Nephron (organoid): ENCODE measurements at regions not wholly inside any gene's neighbourhood (a gene's known extent, or its start where the extent isn't known, plus 50 kb on each side); places are given as distances from the start of the nearest gene placed in this dataset.

Source experiments
- H3K27ac Mint-ChIP-seq, 3 experiments: 2 replicates each; pipeline ENCODE4 v1.8.0; 2020; ENCODE audit warnings: mixed read lengths in 3 of 3, mild to moderate bottlenecking in 2 of 3, moderate library complexity in 1 of 3
- H3K27me3 Mint-ChIP-seq: 2 replicates; pipeline ENCODE4 v1.8.0; 2021; ENCODE audit warnings: low read depth, mild to moderate bottlenecking, moderate library complexity, mixed read lengths
- H3K36me3 Mint-ChIP-seq: 2 replicates; pipeline ENCODE4 v1.8.0; 2020; ENCODE audit warnings: low read depth, mixed read lengths
- H3K4me1 Mint-ChIP-seq: 2 replicates; pipeline ENCODE4 v1.8.0; 2020; ENCODE audit warnings: mixed read lengths
- H3K4me3 Mint-ChIP-seq, 3 experiments: 2 replicates each; pipeline ENCODE4 v1.8.0; 2020; ENCODE audit warnings: mild to moderate bottlenecking in 3 of 3, mixed read lengths in 3 of 3, moderate library complexity in 2 of 3
- H3K9me3 Mint-ChIP-seq: 2 replicates; pipeline ENCODE4 v1.8.0; 2020; ENCODE audit warnings: mixed read lengths
- TF ChIP-seq, protein P1 (sequence below), 3 experiments: fragments of 200-600 bp; sonication (generic); IDR thresholded peaks; one replicate each; pipeline ENCODE4 v1.5.0; 2021; ENCODE audit warnings: antibody characterized with exemption in 3 of 3; ENCODE audit not compliant: unreplicated experiment in 3 of 3

DNA sequence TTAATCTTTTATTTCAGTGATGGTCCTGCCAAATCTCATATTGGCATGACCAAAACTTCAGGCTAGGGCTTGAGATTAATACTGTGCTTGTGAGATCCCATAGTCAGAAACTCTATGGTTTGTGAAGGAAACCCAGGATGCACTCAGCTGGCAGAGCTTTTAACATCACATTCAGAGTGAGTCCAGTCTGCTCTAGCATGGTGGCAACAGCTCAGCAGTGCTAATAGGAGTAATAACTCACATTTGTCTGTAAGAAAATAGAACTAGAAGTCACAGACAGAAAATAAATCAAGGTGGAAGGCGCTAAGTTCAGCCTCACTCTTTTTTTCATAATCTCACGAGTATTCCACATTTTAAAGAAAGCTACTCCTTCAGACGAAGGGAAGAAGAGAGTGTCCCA lies 549.3 kb upstream of the TENM4 start:
- Mint-ChIP-seq H3K27ac (peak overlapping the region; percentile 62 to 84 (median 77)), H3K36me3 (no peaks in the 10 kb centered on the region), H3K4me3 (no peak overlapping the region), H3K4me1 (peaks cover 10% of the 10 kb centered on the region), H3K27me3 (no peaks in the 10 kb centered on the region), H3K9me3 (no peaks in the 10 kb centered on the region)
- TF ChIP-seq, protein P1, sequence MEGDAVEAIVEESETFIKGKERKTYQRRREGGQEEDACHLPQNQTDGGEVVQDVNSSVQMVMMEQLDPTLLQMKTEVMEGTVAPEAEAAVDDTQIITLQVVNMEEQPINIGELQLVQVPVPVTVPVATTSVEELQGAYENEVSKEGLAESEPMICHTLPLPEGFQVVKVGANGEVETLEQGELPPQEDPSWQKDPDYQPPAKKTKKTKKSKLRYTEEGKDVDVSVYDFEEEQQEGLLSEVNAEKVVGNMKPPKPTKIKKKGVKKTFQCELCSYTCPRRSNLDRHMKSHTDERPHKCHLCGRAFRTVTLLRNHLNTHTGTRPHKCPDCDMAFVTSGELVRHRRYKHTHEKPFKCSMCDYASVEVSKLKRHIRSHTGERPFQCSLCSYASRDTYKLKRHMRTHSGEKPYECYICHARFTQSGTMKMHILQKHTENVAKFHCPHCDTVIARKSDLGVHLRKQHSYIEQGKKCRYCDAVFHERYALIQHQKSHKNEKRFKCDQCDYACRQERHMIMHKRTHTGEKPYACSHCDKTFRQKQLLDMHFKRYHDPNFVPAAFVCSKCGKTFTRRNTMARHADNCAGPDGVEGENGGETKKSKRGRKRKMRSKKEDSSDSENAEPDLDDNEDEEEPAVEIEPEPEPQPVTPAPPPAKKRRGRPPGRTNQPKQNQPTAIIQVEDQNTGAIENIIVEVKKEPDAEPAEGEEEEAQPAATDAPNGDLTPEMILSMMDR (IDR thresholded peaks at IDR 0.05; ENCODE audit: unreplicated experiment in 3 of 3) = no peak

DNA sequence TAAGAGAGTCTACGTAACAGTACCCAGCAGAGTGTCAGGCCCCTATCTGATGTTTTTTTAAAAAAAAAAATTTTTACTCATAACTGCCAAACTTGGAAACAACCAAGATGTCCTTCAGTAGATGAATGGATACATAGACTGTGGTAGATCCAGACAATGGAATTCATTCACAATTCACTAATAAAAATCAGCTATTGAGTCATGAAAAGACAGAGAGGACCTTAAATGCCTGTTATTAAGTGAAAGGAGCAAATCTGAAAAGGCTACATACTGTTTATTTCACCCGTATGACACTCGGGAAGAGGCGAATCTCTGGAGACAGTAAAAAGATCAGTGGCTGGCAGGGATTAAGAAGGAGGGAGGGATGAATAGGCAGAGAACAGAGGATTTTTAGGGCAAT lies 541.4 kb upstream of the TENM4 start:
- no peak overlapping the region for H3K4me3 Mint-ChIP-seq
- H3K9me3 Mint-ChIP-seq = no peaks in the 10 kb centered on the region
- no peaks in the 10 kb centered on the region for H3K4me1 Mint-ChIP-seq
- TF ChIP-seq, protein P1 (IDR thresholded peaks at IDR 0.05; ENCODE audit: unreplicated experiment in 3 of 3) = no peak
- no peak overlapping the region for H3K27ac Mint-ChIP-seq
- H3K36me3 Mint-ChIP-seq = no peaks in the 10 kb centered on the region
- H3K27me3 Mint-ChIP-seq = no peaks in the 10 kb centered on the region

DNA sequence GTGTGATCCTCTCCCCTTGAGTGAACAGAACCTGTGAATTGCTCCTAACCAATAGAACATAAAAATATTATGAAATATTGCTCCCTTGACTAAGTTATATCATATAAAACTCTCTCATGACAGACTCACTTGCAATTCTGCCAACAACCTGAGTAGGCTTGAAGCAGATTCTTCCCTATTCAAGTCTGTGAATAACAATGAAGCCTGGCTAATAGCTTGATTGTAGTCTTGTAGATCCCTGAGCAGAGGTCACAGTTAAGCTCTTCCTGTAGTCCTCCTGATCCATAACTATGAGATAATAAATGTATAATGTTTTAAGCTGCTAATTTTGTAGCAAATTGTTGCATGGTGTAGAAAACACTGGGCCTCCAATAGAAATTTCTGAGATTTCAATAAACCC lies 540.1 kb upstream of the TENM4 start:
- TF ChIP-seq, protein P1 (IDR thresholded peaks at IDR 0.05; ENCODE audit: unreplicated experiment in 3 of 3) = no peak
- Mint-ChIP-seq H3K9me3 (no peaks in the 10 kb centered on the region), H3K4me1 (no peaks in the 10 kb centered on the region), H3K36me3 (no peaks in the 10 kb centered on the region), H3K27ac (no peak overlapping the region), H3K27me3 (no peaks in the 10 kb centered on the region), H3K4me3 (no peak overlapping the region)

DNA sequence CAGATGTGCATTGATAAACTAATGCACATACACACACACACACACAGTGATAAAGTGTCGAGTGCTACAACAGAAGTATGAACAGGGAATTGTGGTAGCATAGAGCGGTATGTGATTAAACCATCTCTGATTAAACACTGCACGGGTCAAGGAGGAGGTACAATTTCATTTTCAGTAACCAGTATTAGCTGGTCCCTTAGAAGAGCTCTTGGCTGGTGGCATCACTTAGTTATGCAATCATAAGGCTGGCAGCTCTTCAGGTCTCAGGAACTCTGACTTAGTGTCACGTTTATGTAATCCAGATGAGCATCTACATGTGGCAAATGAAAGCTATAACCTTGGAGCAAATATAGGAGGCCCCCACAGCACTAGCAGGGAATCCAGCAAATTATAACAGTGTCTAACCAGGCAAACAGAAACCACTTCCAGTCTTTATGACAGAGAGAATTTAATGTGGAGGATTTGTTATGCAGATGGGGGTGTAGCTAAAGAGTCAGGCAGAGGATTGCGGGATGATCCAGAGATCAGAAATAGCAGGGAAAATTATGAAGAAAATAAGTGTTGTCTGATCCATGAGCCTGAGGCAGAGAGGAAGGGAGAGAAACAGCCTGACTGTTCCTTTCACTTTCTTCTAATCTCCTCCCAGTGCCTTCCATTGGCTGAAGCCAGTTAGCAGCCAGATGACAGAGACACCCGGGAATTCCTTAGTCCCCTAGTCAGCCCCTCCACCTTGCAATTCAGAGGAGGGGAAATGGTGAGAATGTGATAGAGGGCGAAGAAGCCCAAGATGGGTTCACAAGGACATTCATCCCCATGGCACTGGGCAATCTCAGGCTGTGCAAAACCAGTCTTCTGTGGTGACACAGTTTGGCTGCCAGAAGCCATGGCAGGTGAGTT lies 533.1 kb upstream of the TENM4 start:
- H3K36me3 Mint-ChIP-seq = no peaks in the 10 kb centered on the region
- H3K4me3 Mint-ChIP-seq = peak overlapping the region in 2 of 3 experiments; percentile 10 to 16
- TF ChIP-seq, protein P1 (IDR thresholded peaks at IDR 0.05; ENCODE audit: unreplicated experiment in 3 of 3) = no peak
- peaks cover 2% of the 10 kb centered on the region for H3K9me3 Mint-ChIP-seq
- peaks cover 9% of the 10 kb centered on the region for H3K4me1 Mint-ChIP-seq
- H3K27me3 Mint-ChIP-seq = no peaks in the 10 kb centered on the region
- peak overlapping the region in 2 of 3 experiments; percentile 12 to 23 for H3K27ac Mint-ChIP-seq

DNA sequence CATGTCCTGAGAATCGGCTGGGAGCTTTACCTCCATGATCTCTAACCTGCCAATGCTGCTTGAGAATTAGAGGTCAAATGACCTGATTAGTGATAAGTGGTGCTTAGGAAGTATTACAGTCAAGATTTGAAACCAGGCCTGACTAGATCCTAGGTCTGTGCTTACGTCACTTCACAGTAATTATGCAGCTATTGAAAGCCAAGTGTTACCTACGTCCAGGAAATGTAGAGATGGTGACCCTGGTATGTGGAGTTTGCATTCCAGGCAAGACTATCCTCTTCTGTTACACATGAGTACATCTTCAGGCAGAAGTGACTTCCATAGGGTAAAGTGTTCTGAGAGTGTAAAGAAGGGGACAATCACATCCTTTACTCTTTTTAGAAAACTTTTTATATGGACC lies 530.4 kb upstream of the TENM4 start:
- Mint-ChIP-seq H3K4me1 (peaks cover 14% of the 10 kb centered on the region), H3K27me3 (no peaks in the 10 kb centered on the region), H3K36me3 (no peaks in the 10 kb centered on the region), H3K27ac (no peak overlapping the region), H3K4me3 (no peak overlapping the region), H3K9me3 (peaks cover 4% of the 10 kb centered on the region)
- TF ChIP-seq, protein P1 (IDR thresholded peaks at IDR 0.05; ENCODE audit: unreplicated experiment in 3 of 3) = no peak

DNA sequence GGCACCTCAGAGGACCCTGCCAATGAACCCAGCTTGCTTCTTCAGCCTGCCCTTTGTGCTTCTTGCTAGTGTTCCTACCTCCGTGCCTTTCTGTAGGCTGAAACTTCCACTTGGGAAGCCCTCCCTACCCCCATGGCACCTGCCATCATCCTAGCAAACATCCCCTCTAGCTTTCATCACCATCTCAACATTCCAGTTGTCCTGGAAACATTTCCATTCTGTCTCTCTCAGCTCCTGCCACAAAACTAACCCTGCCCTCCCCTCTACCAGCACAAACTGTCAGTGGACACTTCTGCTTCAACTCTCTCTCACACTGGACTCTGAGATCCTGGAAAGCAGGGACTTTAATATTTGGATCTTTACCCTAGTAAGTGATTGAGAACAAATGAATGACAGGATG lies 525.8 kb upstream of the TENM4 start:
- Mint-ChIP-seq H3K36me3 (no peaks in the 10 kb centered on the region), H3K9me3 (peaks cover 4% of the 10 kb centered on the region), H3K4me3 (peak overlapping the region in 1 of 3 experiments; percentile 15), H3K27ac (no peak overlapping the region), H3K4me1 (peaks cover 23% of the 10 kb centered on the region), H3K27me3 (no peaks in the 10 kb centered on the region)
- TF ChIP-seq, protein P1 (IDR thresholded peaks at IDR 0.05; ENCODE audit: unreplicated experiment in 3 of 3) = no peak
